Fibroblast of skin of scalp (primary cell): ENCODE measurements at regions not wholly inside any gene's neighbourhood (a gene's known extent, or its start where the extent isn't known, plus 50 kb on each side); places are given as distances from the start of the nearest gene placed in this dataset.
A peak's percentile ranks its signal among the peaks of the same experiment; 100 is the strongest.

ENCODE experiments used
- DNase-seq: peaks from one replicate; pipeline ENCODE4 v3.0.0-alpha.2; 2013

DNA sequence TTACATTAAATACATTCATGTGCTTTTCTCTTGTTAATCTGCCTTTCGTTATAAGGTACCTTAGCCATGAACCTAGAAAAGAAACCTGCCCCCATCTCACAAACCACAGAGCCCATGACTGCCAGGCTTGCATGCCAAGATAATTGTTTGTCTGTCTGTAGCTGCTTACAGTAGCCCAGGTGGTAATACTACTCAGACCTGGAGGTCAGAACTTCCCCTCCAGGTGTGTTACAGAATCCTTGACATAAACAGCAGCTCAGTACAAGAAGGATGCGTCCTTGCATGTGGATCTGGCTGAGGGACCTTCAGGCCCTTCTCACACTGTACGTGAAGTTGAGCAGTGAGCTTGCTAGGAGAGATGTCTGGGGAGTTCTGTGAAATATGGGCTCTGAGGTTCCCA lies 291.4 kb downstream of the CSNK1G3 start:
- no peak for DNase-seq

DNA sequence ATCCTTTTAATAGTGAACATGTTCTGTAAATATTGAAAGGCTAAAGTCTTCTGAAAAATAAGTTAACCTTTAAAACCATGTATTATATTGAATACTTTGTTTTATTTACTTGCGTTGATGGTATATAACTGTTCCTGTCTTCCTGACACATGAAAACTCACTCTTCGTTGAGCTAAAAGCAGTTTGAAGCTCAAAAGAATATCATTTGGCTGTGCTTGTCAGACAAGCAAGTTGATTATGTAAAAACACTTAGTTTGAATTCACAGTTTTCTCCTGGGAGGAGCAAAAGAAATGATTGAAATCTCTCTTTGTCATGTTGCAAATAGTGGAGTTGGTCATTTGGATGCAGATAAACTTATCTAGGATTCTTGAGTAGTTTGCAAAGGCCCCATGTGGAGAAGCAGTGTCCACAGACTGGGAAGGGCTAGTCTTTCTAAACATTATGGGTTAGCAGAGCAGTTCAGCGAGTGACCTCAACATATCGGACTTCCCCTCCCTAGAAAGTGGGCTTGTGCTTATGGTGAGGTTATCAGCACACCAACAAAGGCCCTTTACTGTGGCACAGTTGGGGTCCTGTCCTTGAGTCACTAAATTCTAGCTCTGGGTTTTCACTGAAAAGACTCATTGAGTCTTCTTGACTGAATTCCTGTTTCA lies 290.4 kb downstream of the CSNK1G3 start:
- DNase-seq = peak; percentile 23

DNA sequence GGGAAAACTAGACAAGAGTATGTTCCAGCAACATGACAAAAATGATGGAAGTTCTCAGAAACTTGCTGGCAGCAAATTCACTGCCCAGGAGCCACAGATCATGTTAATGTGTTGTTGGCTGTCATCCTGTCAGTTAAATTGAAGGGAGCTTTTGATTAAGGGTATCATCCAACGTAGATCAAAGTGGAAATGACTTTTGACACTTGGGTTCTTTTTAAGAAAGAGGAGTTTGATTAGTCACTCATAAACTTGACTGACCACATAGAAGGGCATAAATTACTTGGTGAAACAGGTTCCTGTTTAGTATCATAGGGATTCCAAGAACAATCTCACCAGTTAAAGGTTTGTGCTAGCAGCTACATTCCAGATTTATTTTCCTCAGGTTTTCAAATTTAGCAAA lies 288.7 kb downstream of the CSNK1G3 start:
- no peak for DNase-seq

DNA sequence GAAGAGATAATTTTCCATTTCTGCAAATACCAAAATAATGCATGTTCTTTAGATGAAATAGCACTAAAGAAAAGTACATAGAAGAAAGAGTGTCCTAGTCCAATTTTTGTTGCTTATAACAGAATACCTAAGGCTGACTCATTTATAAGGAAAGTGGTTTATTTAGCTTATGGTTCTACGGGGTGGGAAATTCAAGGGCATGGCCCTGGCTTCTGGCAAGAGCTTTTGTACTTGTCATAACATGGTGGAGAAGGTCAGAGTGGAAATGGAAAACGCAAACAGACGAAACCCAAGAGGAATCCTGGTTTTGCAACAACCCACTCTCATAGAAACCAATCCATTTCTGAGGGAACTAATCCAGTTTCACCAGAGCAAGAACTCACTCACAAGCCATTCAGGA lies 283.7 kb downstream of the CSNK1G3 start:
- no peak for DNase-seq

DNA sequence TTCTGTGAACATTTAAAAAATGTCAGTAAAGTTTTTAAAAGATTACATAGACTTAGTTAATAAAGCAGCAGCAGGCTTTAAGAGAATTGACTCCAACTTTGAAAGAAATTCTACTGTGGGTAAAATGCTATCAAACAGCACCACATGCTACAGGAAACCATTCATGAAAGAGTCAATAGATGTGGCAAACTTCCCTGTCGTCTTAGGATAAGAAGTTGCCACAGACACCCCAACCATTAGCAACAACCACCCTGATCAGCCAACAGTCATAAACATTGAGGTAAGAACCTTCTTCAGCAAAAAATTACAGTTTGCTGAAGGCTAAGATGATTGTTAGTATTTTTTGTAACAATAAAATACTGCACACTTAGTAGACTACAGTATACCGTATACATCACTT lies 278.2 kb downstream of the CSNK1G3 start:
- no peak for DNase-seq

DNA sequence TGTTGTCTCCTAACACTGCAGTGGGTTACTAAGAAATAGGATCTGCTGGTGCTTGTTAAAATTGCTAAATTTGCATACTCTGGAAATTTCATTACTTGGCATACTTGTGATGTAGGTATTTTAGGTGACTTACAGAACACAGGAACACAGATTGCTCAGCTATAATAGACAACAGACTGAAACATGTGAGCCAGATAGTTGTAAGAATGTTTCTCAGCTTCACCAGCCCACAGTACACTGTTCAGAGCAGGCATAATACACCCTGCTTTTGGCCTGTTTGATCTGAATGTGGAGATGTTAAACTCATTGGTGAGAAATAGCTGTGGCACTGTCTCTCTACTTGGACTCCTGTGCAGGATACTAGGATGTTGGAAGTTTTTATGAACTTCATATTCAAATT lies 275.7 kb downstream of the CSNK1G3 start:
- DNase-seq = no peak

DNA sequence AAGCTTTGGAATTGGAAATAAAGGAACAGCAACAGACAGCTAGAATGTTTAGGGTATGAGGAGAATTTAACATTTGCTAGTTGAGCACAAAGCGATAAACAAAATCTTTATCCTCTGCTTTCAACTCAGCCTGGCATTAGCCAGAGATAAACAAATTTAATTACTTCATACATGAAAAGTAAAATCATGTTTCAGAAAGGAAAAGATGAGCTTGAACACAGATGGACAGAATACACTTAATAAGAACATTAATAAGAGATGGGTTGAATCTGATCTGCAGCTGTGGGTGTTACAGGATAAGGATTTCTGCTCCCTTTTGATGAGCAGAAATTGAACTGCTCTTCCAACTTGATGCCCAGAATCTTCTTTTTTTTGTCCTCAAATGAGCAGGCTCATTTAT lies 275.2 kb downstream of the CSNK1G3 start:
- DNase-seq = no peak

DNA sequence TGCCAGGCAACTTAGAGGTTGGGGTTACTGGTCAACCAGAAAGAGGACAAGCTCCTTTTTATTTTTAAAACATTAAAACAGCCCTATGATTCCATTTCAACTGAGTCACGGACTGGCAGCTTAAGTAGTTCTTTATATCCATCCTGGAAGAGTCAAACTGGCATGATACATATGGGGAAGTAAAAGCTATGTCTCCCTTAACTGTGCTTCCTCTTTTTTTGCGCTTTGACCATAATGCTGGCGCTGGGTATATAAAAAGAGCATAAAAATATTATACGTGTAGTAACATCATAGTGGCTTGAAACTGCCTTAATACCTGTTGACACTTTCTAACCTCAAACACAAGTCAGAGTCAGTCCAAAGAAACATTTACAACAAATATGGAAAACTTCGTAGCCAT lies 274.4 kb downstream of the CSNK1G3 start:
- DNase-seq = no peak

DNA sequence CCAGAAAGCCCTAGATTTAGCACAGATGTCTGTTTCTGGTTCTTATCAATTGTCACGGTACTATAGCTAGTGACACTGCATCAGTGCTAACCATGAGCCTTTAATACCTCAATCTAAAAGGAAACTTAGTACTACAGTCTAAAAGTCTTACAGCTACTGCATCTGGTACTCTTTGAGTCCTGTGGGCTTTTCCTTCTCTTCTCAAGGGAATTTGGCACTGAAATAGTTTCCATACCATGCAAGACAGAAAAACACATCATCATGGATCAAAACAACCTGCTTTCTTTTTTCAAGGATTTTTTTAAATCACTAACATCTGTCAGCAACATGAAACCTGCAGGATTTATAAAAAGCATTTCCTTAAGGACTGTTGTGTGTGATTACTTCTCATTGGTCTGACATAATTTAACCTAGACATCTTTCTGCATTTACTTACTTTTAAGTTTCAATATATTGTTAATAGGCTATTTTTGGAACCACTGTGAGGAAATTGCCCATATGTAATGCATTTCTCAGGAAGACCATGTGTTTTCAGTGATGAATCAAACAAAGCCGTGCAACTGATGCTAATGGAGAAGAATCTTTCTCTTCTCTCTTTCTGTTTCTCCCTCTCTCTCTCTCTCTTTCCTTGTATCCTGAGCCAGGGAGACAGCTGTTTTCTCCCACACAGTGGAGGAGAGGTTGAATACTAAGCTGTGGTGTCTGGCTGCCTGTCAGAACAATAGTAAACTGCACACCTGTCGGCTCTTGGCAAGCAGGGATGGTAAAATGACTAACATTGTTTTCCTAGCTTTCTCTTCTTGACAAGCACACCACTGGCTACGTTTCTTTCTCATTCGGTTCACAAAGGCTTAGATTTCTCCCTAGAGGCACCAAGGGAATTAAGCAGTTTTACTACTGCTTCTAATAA lies 273.4 kb downstream of the CSNK1G3 start:
- DNase-seq = peak; percentile 96

DNA sequence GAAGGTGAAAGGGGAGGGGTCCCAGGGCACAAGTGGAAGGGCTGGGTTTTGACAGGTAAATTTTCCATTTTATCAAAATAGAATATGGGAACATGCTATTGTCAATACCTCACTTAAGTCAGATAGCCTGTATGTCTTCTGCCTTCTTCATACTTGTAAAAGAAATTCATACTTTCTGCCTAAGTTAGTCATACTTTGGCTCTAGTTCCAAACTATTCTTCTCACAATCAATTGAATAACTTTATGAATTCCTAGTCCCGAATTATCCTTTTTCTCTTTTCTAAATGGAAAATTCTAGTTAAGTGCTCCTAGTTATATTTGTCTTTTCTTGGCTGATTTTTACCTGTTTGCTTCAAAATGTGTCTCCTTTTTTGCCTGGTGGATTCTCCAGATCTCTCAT lies 271.4 kb downstream of the CSNK1G3 start:
- peak; percentile 43 for DNase-seq

DNA sequence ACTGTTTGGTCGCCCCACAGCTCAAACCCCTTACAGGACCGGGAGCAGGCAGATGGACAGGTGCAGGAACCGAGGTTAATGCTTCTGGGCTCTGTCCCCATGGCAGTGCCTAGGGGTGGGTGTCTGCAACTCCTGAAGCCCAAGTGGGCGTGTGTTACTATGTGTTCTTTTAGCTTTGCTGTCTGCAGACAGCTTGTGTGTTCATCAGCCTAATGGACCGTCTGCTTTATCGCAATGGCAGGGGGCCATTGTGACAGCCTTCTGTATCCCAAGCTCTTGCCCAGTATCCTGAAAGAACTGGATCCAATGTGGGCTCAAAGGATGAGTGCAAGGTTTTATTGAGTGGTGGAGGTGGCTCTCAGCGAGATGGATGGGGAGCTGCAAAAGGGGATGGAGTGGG lies 266.7 kb downstream of the CSNK1G3 start:
- DNase-seq = no peak

DNA sequence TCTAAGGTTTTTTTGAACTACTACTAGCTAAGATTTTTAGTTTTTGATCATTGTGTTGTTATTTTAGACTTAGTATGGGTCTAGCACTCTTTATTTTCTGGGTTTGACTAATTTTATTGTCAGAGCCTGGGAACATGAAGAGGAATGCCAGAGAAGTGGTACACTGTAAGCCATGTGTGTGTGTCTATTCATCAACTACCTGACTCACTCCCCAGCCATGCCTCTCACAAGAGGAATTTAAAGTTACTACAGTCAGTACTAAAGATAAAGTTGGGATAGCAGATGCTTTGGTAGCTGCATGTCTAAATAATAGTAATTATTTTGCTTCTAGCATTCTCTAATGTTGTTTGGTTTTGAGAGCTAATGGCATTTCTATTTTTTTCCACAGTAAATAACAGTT lies 264.8 kb downstream of the CSNK1G3 start:
- DNase-seq = peak; percentile 83

DNA sequence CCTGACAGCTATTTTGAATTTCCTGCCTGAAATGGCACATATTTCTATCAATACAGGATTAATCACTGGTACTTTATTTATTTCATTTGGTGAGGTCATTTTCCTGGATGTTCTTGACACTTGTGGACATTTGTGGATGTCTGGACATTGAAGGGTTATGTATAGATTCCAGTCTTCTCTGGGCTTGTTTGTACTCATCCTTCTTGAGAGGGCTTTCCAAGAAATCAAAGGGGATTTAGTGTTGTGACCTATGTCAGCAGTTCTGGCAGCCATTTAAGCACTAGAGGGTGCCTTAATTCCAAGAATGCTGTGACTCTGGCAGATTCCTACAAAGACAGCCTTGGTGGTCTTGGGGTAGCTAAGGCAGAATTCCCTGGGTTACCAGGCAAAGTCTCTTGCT lies 259.7 kb downstream of the CSNK1G3 start:
- no peak for DNase-seq

DNA sequence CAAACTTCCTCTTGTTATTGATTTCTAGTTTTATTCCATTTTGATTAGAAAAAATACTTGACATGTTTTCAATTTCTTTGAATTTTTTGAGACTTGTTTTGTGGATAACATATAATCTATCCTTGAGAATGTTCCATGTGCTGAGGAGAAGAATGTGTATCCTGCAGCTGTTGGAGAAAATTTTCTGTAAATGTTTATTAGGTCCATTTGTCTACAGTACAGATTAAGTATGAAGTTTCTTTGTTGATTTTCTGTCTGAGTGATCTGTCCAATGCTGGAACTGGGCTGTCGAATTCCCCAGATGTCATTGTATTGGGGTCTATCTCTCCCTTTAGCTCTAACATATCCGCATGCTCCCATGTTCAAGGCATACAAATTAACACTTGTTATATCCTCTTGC lies 251.2 kb downstream of the CSNK1G3 start:
- no peak for DNase-seq

DNA sequence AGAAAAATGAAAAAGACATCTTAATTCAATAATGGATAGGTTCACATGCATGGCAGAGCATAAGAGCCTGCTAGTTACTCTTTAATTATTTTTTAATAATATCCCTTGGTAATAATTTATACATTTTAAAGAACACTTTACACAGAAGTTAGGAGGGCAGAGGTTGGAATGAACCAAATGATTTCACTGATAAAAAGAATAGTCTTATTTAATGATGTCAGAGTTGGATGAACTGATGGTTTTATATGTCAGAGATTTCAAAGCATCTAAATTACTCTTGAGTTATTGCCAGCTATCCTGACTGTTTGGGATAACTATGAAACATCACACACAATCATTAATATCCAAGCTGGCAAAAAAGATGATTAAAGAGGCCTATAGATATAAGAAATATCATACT lies 244.8 kb downstream of the CSNK1G3 start:
- DNase-seq = no peak

DNA sequence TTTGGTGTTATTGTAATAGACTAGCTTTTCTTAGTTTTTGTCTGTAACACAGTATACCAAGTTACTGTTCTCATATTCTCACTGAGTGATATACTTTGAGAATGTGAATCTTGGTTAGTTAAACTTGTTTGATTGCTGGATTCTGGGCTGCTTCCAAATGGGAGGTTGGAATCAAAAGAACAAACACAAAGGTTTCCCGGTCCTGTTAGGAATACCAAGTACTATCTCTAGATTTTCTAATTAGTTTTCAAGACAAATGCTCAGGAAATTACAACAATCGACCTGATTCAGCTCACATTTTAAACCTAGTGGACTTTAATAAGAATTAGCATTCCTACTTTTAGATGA lies 244.3 kb downstream of the CSNK1G3 start:
- no peak for DNase-seq

DNA sequence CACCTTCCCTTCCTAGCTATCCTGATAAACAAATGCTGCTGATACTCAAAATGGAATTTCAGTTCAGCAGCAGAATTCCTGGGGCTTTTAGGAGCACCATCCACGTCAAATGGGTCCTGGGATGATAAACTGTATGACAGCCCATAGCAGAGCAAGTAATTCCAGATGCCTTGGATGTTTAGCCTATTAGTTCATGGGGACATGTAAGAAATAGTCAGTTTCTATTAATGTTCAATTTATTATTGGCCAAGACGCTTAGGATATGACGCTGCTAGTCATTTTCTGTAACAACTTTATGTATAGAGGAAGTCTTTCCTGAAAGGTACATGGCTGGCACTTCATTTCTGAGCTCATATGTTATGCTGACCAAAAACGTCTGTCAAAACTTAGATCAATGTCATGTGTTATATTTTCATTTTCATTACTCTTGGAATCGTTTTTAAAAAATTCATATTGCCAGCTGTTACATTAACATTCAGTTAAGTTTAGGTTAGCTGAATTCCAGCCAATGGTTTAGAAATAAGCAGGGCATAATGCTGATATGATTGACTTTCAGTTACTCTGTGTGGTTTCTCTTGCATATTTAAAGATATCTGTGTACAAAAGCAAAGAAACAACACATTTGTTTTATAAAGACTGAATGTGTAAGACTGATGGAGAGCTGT lies 243.8 kb downstream of the CSNK1G3 start:
- DNase-seq = peak; percentile 91

DNA sequence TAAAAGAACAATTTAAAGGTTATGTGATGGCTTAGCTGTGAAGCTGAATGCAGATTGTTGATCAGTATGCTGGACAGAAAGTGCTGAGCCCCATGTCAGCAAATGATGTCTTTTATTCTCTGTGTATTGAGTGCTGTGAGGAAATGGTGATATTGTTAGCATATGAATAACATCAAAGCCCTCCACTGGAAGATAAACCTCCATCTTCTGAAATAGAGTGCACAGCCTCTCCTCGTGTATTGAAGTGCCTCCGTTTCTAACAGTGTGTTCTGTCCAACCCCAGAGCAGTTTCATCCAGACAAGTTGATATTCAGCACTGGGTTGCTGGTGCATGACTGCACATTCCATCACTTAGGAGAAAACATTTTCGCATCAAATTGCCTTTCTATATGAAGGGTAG lies 242.9 kb downstream of the CSNK1G3 start:
- DNase-seq = peak; percentile 44

DNA sequence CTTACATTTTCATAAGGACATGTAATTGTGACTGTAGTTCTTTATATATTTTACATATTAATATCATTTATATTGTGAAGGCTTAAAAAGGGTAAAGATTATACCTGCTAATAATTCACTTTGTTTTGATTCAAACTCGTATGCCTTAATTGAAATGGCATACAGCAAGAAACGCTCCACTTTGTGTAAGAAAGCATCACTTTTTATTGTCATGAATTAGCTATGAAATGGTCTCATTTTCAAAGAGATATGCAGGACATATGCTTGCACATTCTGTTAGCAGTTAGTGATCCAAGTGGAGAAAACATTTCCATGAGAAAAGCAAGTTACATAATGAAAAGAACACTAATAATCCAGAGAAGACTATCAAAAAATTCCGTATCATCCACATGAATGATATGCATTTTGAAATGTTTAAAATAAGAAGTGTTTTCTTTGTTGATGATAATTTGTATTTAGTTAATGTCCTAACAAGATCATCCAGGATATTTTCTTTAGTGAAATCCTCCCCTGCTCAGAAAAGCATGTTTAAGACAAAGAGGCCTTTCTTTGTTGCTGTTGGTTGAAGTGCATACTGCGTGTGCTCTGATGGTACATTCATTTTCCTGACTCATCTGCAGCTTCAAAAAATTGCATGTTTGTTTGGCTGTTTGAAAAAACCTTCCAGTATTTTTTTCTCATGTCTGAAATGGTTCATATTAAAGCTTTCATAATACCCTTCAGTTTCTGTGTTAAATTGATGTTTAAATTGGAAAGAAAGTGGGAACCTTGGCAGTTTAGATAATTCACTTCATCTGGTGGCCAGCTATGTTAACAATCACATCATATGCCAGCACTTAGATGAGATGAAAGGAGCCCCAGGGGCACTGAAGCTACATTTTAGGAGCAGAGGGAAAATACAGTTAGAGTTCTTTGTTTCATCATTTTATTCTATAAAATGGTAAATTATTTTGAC lies 242.2 kb downstream of the CSNK1G3 start:
- DNase-seq = peak; percentile 73

DNA sequence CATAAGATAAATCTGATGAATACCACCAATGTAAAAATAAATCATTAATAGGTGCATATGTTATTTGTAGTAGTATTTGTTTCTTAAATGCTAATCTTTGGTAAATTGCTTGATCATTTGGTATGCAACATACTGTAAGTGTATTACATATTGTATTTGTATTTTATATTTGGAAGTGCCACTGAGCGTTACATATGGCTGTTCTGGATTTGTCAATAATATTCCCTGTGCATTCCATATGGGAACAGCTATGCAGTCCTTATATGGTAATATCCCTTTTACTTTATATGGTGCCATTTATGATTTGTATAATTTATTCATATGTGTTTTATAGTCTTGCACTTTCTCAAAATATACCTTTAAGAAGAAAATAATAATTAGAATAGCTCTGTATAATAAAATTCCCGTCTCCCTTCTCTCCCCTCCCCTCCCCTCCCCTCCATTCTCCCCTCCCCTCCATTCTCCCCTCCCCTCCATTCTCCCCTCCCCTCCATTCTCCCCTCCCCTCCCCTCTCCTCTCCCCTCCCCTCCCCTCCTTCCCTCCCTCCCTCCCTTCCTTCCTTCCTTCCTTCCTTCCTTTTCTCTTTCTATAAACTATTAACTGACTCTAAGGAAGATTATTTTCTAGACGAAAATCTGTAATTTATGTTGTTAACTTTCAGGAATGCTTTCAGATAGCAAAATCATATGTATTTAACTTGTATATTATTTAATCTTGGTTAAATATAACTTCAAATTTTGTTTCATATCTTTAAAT lies 241.4 kb downstream of the CSNK1G3 start:
- peak; percentile 12 for DNase-seq

DNA sequence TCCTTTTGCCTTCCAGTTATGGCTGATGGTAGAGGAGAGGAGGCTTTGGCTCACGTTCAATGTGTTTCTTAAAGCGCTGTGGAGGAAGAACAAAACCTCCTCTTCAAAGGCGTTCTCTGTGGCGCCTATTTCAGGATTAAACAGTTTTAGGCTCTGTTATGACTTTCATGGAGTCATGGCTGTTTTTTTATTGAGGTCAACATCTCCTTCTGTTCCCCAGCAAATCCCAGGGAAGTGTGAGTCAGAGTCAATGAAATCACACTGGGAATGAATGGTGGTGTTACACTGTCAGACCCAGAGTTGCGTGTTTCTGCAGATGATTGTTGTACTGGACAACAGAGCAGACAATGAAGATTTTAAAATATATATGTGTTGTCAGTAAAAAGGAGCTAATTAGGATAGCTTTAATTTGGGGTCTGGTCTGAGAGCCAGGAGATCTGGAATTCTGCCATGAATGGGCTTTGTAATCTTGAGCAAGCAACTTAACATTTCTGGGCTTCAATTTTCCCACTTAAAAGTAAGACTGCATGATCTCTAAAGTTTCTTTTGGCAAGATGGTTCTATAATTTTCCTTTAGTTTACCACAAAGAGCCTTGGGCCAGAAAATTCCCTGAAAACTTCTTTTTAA lies 240.7 kb downstream of the CSNK1G3 start:
- DNase-seq = peak; percentile 89
